NCI-H2227 (cell line): ENCODE measurements at regions not wholly inside any gene's neighbourhood (a gene's known extent, or its start where the extent isn't known, plus 50 kb on each side); places are given as distances from the start of the nearest gene placed in this dataset.

ENCODE experiments used
- DNase-seq: peaks from one replicate; lab custom pipeline; 2025; ENCODE audit not compliant: unreplicated experiment; lab: John Stamatoyannopoulos, UW

DNA sequence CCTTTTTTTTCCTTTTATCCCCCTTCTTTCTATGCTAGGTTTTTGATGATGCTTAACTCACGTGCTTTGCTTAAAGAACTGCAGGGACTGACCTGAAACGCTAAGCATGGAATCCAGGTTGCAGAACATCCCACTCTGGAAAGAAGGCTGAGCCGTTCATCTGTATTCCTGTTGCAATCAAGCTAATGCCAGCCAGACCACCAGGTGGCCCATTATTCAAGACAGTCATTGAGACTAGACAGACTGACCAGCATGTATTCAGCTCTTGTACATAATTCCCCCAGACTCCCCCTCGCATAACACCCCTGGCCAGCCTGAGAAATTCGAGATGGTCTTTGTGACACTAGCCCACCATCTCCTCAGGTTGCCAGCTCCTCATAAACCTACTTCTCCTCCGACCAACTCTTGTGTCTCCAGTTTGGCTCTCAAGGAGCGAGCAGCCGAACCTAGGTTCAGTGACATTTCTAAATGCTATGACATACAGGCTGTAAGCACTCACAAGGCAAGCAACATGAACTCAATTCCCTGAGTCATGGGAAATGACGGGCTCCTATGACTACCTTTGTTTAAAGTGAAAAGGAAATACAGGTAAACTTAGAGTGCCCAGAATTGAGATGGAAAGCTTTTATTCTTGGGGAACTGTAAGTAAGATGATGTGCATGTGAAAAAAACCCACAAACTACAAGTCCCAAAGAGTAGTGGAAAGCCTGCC is 309.3 kb upstream of the CDYL start:
- DNase-seq = no peak

- DNase-seq = no peak
Observed at GRCh38 chr6:4466261-4466660, 309.9 kb upstream of the CDYL start.

DNA sequence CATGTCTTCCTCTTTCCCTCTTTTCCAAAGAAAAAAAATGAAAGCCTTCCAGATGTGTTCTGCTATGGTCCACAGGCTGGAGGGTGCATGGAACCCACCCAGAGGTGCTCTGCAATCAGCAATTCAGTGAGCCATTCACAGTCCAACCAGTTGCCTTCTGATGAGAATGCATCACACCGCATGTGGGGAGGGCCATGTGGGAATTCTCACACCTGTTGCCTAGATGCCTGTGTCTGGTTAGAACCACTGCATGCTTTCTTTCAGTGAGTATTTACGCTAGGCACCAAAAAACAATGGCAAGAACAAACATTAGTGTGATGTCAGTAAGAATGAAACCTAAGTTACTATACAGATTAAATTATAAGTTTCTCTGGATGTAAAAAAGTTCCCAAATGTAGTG is 311.6 kb upstream of the CDYL start:
- no peak for DNase-seq

- DNase-seq = no peak
Observed at GRCh38 chr6:4463236-4463635, 313.0 kb upstream of the CDYL start.

DNA sequence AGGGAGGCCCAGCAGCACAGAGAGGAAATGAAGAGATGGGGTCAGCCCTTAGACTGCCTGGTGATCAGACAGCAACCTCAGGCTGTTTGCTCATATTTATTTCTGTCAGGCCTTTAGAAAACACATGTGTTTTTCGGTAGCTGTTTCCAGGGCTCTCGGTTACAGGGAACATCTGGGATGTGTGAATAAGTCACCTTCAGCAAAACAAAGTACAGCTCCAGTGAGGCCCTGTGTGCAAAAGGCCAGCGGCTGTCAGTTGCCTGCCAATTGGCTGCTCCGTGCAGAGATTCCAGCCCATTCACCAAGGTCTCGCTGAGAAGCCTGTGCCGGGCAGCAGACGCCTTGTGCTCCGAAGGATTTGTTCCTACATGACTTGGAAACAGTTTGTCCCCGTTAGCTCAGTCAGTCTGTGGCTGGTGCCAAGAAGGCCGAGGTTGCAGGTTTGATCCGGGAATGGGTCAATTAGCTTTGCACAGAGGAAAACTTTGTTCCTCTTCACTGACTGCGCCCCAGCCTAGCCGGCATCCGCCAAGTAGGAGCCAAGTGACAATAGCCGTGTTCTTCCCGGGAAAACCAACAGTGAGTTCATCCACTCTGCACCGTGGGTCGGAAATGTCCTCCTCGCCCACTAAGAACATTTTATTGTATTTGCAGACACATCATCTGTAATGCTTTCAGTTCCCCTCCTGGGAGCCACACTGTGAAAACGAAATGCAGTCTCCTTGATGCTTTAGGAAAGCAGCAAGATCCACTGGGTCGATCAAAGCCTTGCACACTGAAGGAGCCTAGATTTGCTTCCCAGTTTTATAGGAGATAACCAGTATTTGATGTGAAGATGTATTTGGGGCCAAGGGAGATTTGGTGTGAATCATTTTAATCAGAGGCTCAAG is 315.4 kb upstream of the CDYL start:
- DNase-seq = no peak

DNA sequence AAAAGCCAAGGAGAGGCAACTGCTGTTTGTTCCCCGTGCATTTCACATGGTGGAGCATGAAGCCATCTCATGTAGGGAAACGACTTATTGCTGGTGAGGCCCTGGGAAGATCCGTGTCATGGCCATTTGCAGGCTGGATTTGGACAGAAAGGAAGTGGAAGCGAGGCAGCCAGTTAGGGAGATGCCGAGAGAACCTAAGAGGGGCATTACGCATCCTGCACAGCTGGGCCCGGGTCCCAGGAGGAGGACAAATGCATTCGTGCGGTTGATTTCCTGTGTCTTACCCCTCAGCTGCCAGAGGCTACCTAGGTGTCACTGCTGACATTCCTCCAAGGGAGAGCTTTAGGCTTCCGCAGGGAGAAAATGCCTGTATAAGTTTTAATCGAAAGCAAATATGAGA is 316.2 kb upstream of the CDYL start:
- no peak for DNase-seq

DNA sequence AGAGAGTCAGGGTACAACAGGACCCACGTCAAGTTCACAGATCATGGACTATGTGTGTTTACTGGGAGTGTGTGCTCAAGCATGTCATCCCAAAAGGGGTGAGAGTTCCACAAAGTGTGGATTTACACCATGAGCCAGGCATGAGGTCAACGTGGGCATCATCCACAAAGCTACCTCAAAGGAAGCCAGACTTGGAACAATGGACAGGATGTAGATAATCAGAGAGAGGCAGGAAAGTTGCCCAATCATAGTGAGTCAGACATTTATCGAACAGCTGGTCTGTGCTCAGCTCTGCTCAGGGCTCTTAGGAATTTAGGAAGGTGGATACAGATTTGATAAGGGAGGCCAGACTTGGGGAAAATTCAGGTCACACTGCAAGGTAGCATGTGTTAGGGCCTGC is 317.2 kb upstream of the CDYL start:
- DNase-seq = no peak

DNA sequence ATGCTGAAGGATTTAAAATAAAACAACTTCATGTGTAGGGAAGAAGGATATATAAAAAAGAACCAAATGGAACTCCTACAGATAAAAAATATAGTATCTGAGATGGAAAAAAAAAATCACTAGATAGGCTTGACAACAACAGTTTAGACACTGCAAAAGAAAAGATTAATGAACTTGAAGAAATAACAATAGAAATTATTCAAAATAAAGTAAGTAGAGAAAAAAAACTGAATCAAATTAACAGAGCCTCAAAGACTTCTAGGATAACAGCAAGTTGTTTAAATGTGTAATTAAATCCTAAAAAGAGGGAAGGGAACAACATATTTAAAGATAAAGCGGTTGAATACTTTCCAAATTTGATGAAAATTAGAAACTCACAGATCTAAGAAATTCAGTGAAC is 316.3 kb upstream of the ECI2 start:
- no peak for DNase-seq

DNA sequence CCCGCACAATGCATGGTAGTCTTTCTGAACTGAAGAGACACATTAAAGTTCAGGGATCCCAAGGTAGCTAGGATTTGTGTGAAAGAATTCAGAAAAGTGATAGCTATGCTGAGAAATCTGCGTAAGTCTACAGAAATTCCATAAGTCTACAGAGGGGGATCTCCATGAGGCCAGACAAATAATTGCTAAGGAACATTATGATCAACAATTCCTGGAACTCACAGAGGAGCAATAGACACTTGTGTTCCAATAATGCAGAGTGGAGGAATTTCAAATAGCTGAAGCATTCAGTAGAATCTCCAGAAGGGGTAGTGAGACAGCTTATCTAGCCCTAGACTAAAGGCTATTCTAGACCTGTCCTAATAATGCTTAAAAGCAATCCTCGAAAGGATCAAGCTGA is 315.7 kb upstream of the ECI2 start:
- DNase-seq = no peak

GRCh38 chr6:4450237-4450636 is 314.9 kb upstream of the ECI2 start:
- DNase-seq = no peak

DNA sequence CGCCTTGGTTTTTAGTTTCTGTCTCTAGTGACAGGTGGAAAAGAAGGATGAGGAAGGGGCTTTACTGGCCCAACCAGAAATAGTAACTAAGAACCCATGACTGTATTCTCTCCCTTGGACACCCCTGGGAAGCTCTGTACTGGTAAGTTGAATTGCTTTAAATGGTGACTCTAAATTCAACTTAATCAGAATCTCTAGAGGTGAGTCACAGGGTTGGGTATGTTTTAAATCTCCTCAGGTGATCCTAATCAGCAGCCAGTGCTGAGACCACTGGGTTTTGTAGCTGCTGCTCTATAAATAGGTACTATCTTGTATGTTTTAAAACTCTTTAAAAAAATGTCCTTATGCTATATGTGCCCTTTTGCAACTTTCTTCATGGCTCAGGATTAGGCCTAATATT is 314.0 kb upstream of the ECI2 start:
- DNase-seq = no peak

DNA sequence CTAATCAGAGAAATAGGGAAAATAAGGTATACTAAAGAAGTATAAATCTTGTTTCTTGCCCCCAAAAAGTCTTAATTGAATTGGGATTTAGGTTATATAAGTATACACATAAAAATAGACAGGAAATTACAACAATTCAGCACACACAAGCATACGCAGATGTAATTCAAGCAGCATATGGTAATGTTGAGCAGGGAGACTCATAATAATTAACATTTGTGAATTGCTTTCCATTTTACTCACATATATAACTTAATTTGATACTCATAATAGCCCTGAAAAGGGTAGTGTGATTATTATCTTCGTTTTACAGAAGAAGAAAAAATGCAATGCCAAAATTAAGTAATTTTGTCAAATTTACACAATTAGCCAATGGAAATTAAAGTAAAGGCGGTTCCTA is 313.5 kb upstream of the ECI2 start:
- no peak for DNase-seq

DNA sequence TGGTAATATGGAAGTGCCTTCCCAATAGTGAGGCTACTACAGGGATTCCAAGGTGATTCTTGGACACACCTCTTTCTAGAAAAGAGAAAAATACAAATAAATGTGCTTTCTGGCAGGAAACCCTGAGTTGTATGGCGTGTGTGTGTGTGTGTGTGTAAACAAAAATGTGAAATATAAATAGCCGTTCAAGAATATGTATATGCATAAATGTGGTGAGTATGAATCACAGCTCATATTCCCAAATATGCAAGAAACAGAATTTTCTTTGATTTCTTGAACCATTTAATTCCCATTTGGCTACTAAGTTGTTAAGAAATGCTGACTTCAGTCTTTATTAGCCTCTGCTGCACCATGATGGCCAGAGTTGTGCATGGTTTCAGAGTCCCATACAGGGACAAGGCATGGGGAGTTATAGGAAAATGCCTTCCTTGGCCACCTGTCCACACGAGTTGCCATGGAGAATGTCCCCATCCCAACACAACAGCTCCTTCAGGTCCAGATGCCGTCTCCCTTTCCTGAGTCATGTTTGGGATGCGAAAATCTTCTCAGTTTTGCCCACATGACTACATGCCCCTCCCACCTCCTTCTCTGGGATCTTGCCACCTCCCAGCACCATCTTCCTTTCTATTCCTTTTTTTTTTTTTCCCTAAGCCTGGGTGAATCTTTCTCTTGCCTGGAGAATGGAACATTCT is 312.4 kb upstream of the ECI2 start:
- DNase-seq = no peak

GRCh38 chr6:4446982-4447381 is 311.6 kb upstream of the ECI2 start:
- no peak for DNase-seq

- no peak for DNase-seq
Observed at GRCh38 chr6:4441981-4442434, 306.6 kb upstream of the ECI2 start.

DNA sequence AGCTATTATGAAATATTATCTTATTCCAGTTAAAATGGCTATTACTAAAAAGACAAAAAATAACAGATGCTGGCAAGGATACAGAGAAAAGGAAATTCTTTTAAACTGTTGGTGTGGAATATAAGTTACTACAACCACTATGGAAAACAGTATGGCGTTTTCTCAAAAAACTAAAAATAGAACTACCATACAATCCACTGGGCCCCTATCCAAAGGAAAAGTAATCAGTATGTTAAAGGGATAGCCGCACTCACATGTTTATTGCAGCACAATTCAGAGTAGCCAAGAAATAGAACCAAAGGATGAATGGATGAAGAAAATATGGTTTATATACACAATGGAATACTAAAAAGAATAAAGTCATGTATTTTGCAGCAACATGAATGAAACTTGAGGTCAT is 303.8 kb upstream of the ECI2 start:
- DNase-seq = no peak

GRCh38 chr6:4437342-4437741 is 302.0 kb upstream of the ECI2 start:
- no peak for DNase-seq

DNA sequence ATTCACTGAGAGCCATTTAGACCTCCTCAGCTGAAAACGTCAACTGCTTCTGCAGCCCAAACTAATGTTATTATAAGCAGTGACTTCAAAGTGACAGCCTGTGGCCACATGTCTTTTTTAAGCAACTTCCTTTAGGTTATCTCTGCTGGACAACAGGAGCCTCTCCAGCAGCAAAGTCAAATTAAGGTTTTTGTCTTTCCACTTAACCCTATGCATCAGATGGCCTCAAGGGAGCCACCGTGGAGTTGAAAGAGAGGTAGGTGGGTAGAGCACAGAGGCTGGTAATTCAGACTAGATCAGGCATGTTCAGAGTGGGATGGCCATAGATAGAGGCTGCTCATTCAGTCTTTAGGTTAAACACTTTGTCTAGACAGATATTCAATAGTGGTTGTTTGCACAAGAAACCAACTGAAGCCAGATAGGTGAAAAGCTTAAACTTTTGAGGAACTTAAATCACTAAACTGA is 300.6 kb upstream of the ECI2 start:
- no peak for DNase-seq

DNA sequence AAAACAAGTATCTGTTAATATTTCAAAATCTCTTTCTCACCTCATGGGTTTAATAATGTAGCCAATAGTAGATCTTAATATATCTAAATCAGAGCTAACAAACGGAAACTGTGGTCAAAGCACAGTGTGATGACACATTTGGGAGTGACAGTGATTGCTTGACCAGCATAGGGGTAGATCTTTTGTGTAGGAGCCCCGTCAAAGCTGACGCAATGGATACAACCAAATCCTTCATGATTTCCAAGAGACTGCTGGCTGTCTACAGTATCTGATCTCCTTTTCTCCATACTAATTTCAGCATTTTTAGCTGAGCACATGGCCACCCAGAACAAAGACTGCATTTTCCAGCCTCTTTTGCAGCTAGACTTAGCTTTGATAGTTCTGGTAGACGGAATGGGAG is 299.3 kb upstream of the ECI2 start:
- DNase-seq = no peak

DNA sequence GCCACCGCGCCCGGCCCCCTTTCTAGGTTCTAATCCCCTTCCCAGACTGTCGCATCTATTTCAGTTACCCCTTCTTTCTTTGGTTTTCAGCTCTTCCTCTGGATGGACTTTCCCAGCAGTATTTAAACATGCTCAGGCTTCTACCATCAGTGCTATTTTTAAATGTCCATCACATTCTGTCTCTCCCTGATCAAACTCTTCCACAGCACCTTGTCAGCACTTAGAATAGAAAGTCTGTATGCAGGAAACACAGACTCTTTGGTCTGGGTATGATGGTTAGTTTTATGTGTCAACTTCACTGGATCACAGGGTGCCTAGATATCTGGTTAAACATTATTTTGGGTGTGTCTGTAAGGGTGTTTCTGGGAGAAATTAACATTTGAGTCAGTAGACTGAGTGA is 297.8 kb upstream of the ECI2 start:
- no peak for DNase-seq

GRCh38 chr6:4426968-4427367 is 291.6 kb upstream of the ECI2 start:
- no peak for DNase-seq

DNA sequence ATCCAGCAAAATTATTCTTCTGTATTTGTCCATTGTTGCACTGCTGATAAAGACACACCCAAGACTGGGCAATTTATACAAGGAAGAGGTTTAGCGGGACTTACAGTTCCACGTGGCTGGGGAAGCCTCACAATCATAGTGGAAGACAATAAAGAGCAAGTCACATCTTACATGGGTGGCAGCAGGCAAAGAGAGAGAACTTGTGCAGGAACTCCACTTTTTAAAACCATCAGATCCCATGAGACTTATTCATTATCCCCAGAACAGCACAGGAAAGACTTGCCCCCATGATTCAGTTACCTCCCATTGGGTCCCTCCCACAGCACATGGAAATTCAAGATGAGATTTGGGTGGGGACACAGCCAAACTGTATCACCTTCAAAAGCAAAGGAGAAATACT is 286.5 kb upstream of the ECI2 start:
- DNase-seq = no peak
